ENCODE measurements at regions not wholly inside any gene's neighbourhood (a gene's known extent, or its start where the extent isn't known, plus 50 kb on each side); places are given as distances from the start of the nearest gene placed in this dataset.
"Not testable (repeated sequence)": the region's sequence is repeated elsewhere in the genome, so short reads cannot be mapped to it uniquely, and the experiment has no call there.

DNA sequence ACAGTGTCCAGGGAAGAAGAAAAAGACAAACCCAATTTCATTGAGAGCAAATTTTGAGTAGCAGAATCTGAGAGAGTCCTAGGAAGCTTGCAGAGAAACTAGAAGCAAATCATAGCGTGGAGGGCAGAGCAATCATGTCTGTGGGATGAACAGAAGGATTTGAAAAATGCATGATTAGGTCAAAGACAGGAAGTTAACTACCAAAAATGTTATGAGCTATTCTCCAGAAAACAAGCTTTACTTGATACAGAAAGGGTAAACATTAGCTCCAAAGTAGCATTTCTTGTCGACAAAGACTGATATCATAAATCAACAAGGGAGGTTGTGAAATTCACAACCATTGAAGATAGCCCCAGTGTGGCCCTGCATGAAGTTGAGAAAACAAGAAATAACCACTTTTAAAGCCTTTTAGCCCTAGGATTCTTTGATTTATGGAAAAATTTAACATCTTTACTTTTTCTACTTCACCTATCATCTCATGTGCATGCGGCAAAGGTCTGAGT, 97.7 kb upstream of the MEGF10 start:
- Mint-ChIP-seq H3K36me3 (no peaks in the 10 kb centered on the region), H3K4me1 (no peaks in the 10 kb centered on the region), H3K4me3 (no peak overlapping the region), H3K27ac (no peak overlapping the region), H3K9me3 (peaks cover 0 to 3% (median 0%) of the 10 kb centered on the region in 6 donors), H3K27me3 (ENCODE audit: low read depth in 3 of 3) (peaks cover 2 to 6% (median 3%) of the 10 kb centered on the region in 3 donors)
- no peak for DNase-seq

DNA sequence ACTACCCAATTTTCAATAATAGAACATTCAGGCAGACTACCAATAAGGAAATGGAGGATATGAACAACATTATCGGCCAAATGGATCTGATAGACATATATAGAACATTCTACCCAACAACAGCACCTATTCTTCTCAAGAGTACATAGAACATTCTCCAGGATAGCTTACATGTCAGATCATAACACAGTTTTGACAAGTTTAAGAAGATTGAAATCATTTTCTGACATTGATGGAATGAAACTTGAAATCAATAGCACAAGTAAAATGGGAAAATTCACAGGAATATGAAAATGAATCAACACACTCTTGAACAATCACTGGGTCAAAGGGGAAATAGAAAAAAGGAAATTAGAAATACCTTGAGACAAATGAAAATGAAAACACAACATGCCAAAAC, 94.6 kb upstream of the MEGF10 start:
- H3K4me1 Mint-ChIP-seq, result no peaks in the 10 kb centered on the region
- H3K27ac Mint-ChIP-seq, result no peak overlapping the region
- peaks cover 0 to 13% (median 3%) of the 10 kb centered on the region in 3 donors for H3K27me3 Mint-ChIP-seq (ENCODE audit: low read depth in 3 of 3)
- no peak for DNase-seq
- peaks cover 0 to 5% (median 3%) of the 10 kb centered on the region in 6 donors for H3K9me3 Mint-ChIP-seq
- H3K36me3 Mint-ChIP-seq, result no peaks in the 10 kb centered on the region
- H3K4me3 Mint-ChIP-seq, result no peak overlapping the region

DNA sequence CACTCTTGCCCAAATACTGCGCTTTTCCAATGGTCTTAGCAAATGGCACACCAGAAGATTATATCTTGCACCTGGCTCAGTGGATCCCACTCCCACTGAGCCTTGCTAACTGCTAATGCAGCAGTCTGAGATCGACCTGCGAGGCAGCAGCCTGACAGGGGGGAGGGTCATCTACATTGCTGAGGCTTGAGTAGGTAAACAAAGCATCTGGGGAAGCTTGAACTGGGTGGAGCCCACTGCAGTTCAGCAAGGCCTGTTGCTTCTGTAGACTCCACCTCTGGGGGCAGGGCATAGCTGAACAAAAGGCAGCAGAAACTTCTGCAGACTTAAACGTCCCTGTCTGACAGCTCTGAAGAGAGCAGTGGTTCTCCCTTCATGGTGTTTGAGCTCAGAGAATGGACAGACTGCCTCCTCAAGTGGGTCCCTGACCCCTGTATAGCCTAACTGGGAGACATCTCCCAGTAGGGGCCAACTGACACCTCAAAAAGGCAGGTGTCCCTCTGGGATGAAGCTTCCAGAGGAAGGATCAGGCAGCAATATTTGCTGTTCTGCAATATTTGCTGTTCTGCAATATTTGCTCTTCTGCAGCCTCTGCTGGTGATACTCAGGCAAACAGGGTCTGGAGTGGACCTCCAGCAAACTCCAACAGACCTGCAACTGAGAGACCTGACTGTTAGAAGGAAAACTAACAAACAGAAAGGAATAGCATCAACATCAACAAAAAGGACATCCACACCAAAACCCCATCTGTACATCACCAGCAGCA, 93.0 kb upstream of the MEGF10 start:
- not testable (repeated sequence) for H3K36me3 Mint-ChIP-seq; H3K4me3 Mint-ChIP-seq; H3K27ac Mint-ChIP-seq; H3K4me1 Mint-ChIP-seq; DNase-seq; H3K27me3 Mint-ChIP-seq (ENCODE audit: low read depth in 3 of 3)
- H3K9me3 Mint-ChIP-seq, result peaks cover 0 to 10% (median 3%) of the 10 kb centered on the region in 6 donors

DNA sequence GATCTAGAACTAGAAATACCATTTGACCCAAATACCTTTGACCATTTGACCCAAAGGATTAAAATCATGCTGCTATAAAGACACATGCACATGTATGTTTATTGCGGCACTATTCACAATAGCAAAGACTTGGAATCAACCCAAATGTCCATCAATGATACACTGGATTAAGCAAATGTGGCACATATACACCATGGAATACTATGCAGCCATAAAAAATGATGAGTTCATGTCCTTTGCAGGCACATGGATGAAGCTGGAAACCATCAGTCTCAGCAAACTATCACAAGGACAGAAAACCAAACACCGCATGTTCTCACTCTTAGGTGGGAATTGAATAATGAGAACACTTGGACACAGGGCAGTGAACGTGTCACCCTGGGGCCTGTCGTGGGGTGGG, 87.9 kb upstream of the MEGF10 start:
- H3K4me3 Mint-ChIP-seq, H3K4me1 Mint-ChIP-seq: not testable (repeated sequence)
- H3K27me3 Mint-ChIP-seq (ENCODE audit: low read depth in 3 of 3), result peaks cover 3 to 20% (median 5%) of the 10 kb centered on the region in 3 donors

DNA sequence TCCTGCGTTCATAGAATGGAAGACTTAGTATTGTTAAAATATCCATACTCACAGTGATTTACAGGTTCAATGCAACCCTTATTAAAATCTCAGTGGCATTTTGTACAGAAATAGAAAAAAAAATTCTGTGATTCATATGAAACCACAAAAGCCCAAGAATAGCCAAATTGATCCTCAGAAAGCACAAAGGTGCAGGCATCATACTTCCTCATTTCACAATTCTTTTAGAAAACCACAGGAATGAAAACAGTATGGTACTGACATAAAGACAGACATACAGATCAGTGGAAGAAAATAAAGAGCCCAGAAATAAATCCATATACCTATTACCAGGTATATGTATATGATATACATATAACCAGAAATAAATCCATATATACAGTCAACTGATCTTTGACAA, 86.8 kb upstream of the MEGF10 start:
- H3K4me1 Mint-ChIP-seq, result no peaks in the 10 kb centered on the region
- DNase-seq, result no peak
- no peaks in the 10 kb centered on the region for H3K36me3 Mint-ChIP-seq
- peaks cover 0 to 10% (median under 1%) of the 10 kb centered on the region in 6 donors for H3K9me3 Mint-ChIP-seq
- H3K27ac Mint-ChIP-seq, result no peak overlapping the region
- peaks cover 3 to 20% (median 8%) of the 10 kb centered on the region in 3 donors for H3K27me3 Mint-ChIP-seq (ENCODE audit: low read depth in 3 of 3)
- no peak overlapping the region for H3K4me3 Mint-ChIP-seq

More for the DNA sequence above, 87.9 kb upstream of the MEGF10 start:
- H3K36me3 Mint-ChIP-seq, H3K27ac Mint-ChIP-seq, DNase-seq: not testable (repeated sequence)
- peaks cover 0 to 10% (median 3%) of the 10 kb centered on the region in 6 donors for H3K9me3 Mint-ChIP-seq

DNA sequence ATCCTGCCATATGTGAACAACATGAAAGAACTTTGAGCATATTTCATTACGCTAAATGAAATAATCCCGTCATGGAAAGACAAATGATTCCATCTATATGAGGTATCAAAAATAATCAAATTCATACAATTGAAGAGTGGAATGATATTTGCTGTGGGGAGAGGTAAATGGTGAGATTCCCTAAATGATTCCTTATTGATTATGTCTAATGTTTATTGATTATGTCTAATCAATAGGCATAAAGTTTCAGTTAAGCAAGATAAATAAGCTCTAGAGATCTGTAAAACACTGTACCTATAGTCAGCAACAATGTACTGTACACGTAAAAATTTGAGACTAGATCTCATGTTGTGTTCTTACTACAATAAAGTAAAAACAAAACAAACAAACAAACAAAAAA, 85.4 kb upstream of the MEGF10 start:
- Mint-ChIP-seq H3K27me3 (ENCODE audit: low read depth in 3 of 3) (peaks cover 3 to 20% (median 9%) of the 10 kb centered on the region in 3 donors), H3K36me3 (no peaks in the 10 kb centered on the region), H3K4me1 (no peaks in the 10 kb centered on the region), H3K4me3 (no peak overlapping the region), H3K27ac (no peak overlapping the region), H3K9me3 (peaks cover 0 to 10% (median 0%) of the 10 kb centered on the region in 6 donors)
- no peak for DNase-seq

DNA sequence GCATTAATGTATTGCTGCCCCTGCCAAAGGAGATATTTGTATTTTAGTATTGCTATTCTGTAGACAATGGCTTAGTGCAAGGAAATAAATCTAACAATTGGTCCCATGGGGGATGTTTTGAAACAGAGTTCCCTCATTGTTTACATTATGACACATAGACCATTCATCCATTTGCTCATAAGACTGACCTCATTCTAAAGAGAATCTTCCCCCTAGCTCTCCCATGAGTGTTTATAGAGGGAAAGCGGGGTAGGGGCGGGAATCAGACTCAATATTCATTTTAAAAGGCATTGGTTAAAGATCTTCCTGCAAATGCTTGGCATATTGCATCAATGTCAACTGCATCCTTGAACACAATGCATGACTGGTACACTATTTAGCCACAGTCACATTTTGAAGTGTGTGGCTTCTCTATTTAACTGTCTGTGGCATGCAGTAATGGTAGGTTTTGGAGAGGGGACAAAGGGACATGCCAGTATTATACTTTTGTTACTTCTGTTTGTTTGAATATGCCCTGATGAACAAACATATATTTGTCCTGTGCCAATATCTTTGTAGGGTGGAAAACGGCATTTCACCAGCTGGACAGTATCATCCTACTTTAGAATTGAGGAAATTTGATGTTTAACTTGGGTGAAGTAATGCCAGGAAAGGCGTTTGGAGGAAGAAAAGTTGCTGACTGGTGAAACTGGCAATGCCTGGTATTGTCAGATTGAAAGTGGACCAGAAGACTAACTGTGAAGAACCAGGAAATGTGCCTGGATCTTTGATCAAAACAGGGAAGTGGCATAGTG, 84.1 kb upstream of the MEGF10 start:
- Mint-ChIP-seq H3K4me1 (no peaks in the 10 kb centered on the region), H3K9me3 (peaks cover 0 to 2% (median 0%) of the 10 kb centered on the region in 6 donors), H3K27me3 (ENCODE audit: low read depth in 3 of 3) (peaks cover 5 to 12% (median 9%) of the 10 kb centered on the region in 3 donors), H3K27ac (no peak overlapping the region), H3K4me3 (no peak overlapping the region), H3K36me3 (no peaks in the 10 kb centered on the region)
- DNase-seq, result no peak

DNA sequence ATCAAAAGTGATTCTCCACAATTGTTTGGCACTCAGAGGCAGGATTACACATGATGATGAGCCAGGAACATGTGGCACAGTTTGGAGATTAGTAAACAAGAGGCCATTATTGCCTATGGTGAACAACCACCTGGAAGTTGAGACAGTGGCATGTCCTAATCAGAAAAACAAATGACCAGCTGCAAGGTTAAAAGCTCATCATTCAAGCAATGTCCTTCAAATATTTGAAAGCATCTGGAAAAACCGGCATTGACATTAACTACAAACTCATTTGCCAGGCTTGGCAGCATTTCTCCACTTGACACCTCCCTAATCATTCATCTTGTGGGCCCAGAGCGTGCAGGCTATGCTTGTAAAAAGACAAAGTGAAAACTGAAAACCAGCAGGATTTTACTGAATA, 80.6 kb upstream of the MEGF10 start:
- Mint-ChIP-seq H3K4me1 (no peaks in the 10 kb centered on the region), H3K27ac (no peak overlapping the region), H3K27me3 (ENCODE audit: low read depth in 3 of 3) (peaks cover 3 to 13% (median 8%) of the 10 kb centered on the region in 3 donors), H3K9me3 (peaks cover 0 to 4% (median 0%) of the 10 kb centered on the region in 6 donors), H3K36me3 (no peaks in the 10 kb centered on the region), H3K4me3 (no peak overlapping the region)
- DNase-seq, result no peak

DNA sequence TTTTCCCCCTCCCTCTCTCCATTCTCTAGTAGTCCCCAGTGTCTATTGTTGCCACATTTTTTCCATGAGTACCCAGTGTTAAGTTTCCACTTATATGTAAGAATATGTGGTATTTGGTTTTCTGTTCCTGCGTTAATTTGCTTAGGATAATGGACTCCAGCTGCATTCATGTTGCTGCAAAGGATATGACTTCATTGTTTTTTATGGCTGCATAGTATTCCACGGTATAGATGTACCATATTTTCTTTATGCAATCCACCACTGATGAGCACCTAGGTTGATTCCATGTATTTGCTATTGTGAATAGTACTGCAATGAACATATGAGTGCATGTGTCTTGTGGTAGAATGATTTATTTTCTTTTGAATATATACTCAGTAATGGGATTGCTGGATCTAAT, 77.4 kb upstream of the MEGF10 start:
- Mint-ChIP-seq H3K4me3 (no peak overlapping the region), H3K36me3 (no peaks in the 10 kb centered on the region), H3K27me3 (ENCODE audit: low read depth in 3 of 3) (peaks cover 3 to 6% (median 3%) of the 10 kb centered on the region in 3 donors), H3K4me1 (no peaks in the 10 kb centered on the region), H3K9me3 (peaks cover 0 to 2% (median 0%) of the 10 kb centered on the region in 6 donors), H3K27ac (no peak overlapping the region)
- DNase-seq, result no peak

DNA sequence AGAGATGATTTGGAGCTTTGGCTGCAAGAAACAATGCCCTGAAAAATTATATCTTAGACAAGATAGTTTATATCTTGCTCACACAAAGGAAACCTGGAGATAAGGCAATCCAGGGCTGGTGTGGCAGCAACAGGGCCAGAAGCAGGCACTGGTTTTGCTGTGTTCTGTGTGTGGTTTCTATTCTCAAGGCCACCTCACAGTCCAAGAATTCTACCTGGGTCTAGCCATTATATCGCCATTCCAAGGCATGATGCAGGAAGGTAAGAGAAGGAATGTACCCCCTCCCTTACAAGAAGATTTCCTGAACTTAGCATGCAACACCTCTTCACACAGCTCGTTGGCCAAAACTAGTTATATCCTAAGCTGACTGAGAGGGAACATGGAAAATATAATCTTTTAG, 74.5 kb upstream of the MEGF10 start:
- peaks cover 4 to 9% (median 6%) of the 10 kb centered on the region in 3 donors for H3K27me3 Mint-ChIP-seq (ENCODE audit: low read depth in 3 of 3)

DNA sequence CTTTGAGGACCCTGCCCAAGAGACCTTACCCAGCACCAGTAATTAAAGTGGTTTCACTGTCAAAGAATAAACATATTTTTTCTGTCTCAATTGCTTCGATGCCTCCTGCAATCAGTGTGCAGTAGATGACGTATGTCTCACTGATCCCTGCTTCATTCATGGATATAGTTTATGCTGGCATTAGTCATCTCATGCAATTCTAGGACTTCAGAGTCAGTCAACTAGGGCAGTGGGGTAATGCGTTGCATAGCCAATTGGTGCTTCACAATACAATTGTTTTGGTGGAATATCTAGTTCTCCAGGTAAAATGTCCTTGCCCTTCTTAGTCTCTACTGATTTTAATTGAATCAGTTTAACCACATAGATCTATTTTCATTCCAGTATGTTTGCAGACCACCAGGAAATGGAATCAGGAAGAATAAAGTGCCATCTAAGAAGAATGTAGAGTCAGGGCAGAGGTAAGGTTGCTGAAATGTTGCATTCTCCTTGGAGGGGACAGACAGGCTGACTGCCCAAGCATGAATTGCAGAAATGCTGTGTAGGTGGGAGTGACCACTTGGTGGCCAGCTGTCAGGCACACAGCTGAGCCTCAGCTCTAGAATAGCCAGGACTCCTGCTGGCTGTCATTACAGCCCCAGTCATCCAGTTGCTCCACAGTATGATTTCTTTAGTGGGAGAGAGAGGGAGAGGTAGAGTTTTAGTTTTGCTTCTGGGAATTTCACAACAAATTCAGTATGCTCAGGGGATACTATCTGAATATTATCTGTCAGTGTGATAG, 73.5 kb upstream of the MEGF10 start:
- no peak overlapping the region for H3K4me3 Mint-ChIP-seq
- no peaks in the 10 kb centered on the region for H3K4me1 Mint-ChIP-seq
- H3K36me3 Mint-ChIP-seq, result peaks cover 0 to 5% (median 0%) of the 10 kb centered on the region in 3 donors
- H3K9me3 Mint-ChIP-seq, result peaks cover 0 to 2% (median 0%) of the 10 kb centered on the region in 6 donors
- H3K27me3 Mint-ChIP-seq (ENCODE audit: low read depth in 3 of 3), result peaks cover 3 to 9% (median 6%) of the 10 kb centered on the region in 3 donors
- H3K27ac Mint-ChIP-seq, result no peak overlapping the region
- DNase-seq, result no peak

More for the DNA sequence above, 74.5 kb upstream of the MEGF10 start:
- DNase-seq, result no peak
- Mint-ChIP-seq H3K4me1 (no peaks in the 10 kb centered on the region), H3K4me3 (no peak overlapping the region), H3K27ac (no peak overlapping the region), H3K9me3 (peaks cover 0 to 2% (median 0%) of the 10 kb centered on the region in 6 donors), H3K36me3 (peaks cover 0 to 5% (median 0%) of the 10 kb centered on the region in 3 donors)

DNA sequence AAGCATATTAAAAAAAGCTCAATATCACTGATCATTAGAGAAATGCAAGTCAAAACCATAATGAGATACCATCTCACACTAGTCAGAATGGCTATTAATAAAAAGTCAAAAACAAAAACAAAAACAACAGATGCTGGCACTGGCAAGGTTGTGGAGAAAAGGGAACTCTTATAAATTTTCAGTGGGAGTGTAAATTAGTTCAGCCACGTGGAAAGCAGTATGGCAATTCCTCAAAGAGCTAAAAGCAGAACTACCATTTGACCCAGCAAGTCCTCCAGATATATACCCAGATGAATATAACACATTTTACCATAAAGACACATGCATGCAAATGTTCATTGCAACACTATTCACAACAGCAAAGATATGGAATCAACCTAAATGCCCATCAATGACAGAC, 68.7 kb upstream of the MEGF10 start:
- DNase-seq; H3K9me3 Mint-ChIP-seq; H3K27me3 Mint-ChIP-seq (ENCODE audit: low read depth in 3 of 3); H3K4me3 Mint-ChIP-seq; H3K36me3 Mint-ChIP-seq; H3K4me1 Mint-ChIP-seq; H3K27ac Mint-ChIP-seq: not testable (repeated sequence)

DNA sequence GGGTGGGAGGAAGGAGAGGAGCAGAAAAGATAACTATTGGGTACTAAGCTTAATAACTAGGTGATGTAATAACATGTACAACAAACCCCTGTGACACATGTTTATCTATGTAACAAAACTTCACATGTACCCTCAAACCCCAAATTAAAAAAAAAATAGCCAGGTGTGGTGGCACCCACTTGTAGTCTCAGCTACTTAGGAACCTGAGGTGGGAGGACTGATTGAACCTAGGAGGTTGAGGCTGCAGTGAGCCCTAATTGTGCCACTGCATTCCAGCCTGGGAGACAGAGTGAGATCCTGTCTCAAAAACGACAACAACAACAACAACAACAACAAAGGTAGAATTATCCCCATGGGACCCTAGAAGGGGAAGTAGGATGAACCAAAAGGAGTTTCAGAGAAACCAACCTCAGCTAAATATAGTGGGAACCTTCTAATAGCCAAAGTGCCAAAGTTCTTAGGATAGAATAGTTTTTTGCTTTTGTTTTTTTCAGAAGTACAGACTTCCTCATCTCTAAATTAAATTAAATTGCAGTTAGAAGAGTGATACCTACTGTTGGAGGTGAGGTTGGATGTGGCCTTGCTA, 67.9 kb upstream of the MEGF10 start:
- H3K27me3 Mint-ChIP-seq (ENCODE audit: low read depth in 3 of 3); H3K36me3 Mint-ChIP-seq; DNase-seq; H3K4me1 Mint-ChIP-seq; H3K27ac Mint-ChIP-seq; H3K4me3 Mint-ChIP-seq; H3K9me3 Mint-ChIP-seq: not testable (repeated sequence)
